Neural progenitor cell (in vitro differentiated cells): ENCODE measurements at regions not wholly inside any gene's neighbourhood (a gene's known extent, or its start where the extent isn't known, plus 50 kb on each side); places are given as distances from the start of the nearest gene placed in this dataset.

ENCODE experiments used
- DNase-seq: peaks from one replicate; pipeline ENCODE4 v3.0.0-alpha.2; 2016; ENCODE audit warnings: low spot score
- H2AFZ ChIP-seq: fragments of 200-600 bp; sonication (generic); replicated peaks from 2 replicates; pipeline ENCODE4 v1.6.1; 2016; ENCODE audit warnings: antibody characterized with exemption
- H3F3A ChIP-seq: fragments of 200-600 bp; sonication (generic); 2 replicates; pipeline ENCODE4 v1.6.1; 2016; ENCODE audit warnings: antibody characterized with exemption, low read depth
- H3K27ac ChIP-seq: fragments of 200-600 bp; sonication (generic); 2 replicates; pipeline ENCODE4 v1.5.1; 2016; ENCODE audit warnings: mild to moderate bottlenecking
- H3K27me3 ChIP-seq: fragments of 200-600 bp; sonication (generic); 2 replicates; pipeline ENCODE4 v1.6.1; 2016; ENCODE audit warnings: mild to moderate bottlenecking, moderate library complexity
- H3K36me3 ChIP-seq: fragments of 200-600 bp; sonication (generic); 2 replicates; pipeline ENCODE4 v1.5.1; 2016
- H3K4me1 ChIP-seq: fragments of 200-600 bp; sonication (generic); 2 replicates; pipeline ENCODE4 v1.6.1; 2016; ENCODE audit warnings: mixed run types
- H3K4me2 ChIP-seq: fragments of 200-600 bp; sonication (generic); 2 replicates; pipeline ENCODE4 v1.6.1; 2016
- H3K4me3 ChIP-seq: fragments of 200-600 bp; sonication (generic); 2 replicates; pipeline ENCODE4 v1.5.1; 2016
- H3K79me2 ChIP-seq: fragments of 200-600 bp; sonication (generic); 2 replicates; pipeline ENCODE4 v1.6.1; 2016; ENCODE audit warnings: low read depth
- H3K9ac ChIP-seq: fragments of 200-600 bp; sonication (generic); 2 replicates; pipeline ENCODE4 v1.6.1; 2016
- H3K9me3 ChIP-seq: fragments of 200-600 bp; sonication (generic); 2 replicates; pipeline ENCODE4 v1.5.1; 2016; ENCODE audit warnings: low read depth
- H4K20me1 ChIP-seq: fragments of 200-600 bp; sonication (generic); 2 replicates; pipeline ENCODE4 v1.6.1; 2016; ENCODE audit warnings: low read depth
- H3K27ac Mint-ChIP-seq: 3 replicates; pipeline ENCODE4 v1.8.0; 2021; ENCODE audit warnings: mixed read lengths
- H3K27me3 Mint-ChIP-seq: 2 replicates; pipeline ENCODE4 v1.8.0; 2022; ENCODE audit warnings: low read depth, mild to moderate bottlenecking, inconsistent platforms, moderate library complexity, mixed read lengths; ENCODE audit not compliant: insufficient read depth
- H3K36me3 Mint-ChIP-seq: 3 replicates; pipeline ENCODE4 v1.8.0; 2021; ENCODE audit warnings: mixed read lengths
- H3K4me1 Mint-ChIP-seq: 3 replicates; pipeline ENCODE4 v1.8.0; 2021; ENCODE audit warnings: mixed read lengths
- H3K4me3 Mint-ChIP-seq: 3 replicates; pipeline ENCODE4 v1.8.0; 2021; ENCODE audit warnings: mild to moderate bottlenecking, moderate library complexity, mixed read lengths
- H3K9me3 Mint-ChIP-seq: 3 replicates; pipeline ENCODE4 v1.8.0; 2020; ENCODE audit warnings: mixed read lengths
- EZH2 ChIP-seq: fragments of 200-600 bp; sonication (generic); IDR thresholded peaks from 2 replicates; pipeline ENCODE4 v1.6.1; 2017; ENCODE audit warnings: antibody characterized with exemption, mild to moderate bottlenecking, moderate library complexity
- EZH2phosphoT487 ChIP-seq: fragments of 200-600 bp; sonication (generic); IDR thresholded peaks from 2 replicates; pipeline ENCODE4 v1.6.1; 2017; ENCODE audit warnings: antibody characterized with exemption
- TF ChIP-seq, protein P1 (sequence below): fragments of 200-600 bp; sonication (generic); IDR thresholded peaks from 2 replicates; pipeline ENCODE4 v1.5.1; 2017; ENCODE audit warnings: antibody characterized with exemption, mild to moderate bottlenecking

- H3K27me3 Mint-ChIP-seq: peaks cover 6% of the 10 kb centered on the region
- no peaks in the 10 kb centered on the region for H3K36me3 ChIP-seq
- no peak for TF ChIP-seq EZH2
- TF ChIP-seq, protein P1, sequence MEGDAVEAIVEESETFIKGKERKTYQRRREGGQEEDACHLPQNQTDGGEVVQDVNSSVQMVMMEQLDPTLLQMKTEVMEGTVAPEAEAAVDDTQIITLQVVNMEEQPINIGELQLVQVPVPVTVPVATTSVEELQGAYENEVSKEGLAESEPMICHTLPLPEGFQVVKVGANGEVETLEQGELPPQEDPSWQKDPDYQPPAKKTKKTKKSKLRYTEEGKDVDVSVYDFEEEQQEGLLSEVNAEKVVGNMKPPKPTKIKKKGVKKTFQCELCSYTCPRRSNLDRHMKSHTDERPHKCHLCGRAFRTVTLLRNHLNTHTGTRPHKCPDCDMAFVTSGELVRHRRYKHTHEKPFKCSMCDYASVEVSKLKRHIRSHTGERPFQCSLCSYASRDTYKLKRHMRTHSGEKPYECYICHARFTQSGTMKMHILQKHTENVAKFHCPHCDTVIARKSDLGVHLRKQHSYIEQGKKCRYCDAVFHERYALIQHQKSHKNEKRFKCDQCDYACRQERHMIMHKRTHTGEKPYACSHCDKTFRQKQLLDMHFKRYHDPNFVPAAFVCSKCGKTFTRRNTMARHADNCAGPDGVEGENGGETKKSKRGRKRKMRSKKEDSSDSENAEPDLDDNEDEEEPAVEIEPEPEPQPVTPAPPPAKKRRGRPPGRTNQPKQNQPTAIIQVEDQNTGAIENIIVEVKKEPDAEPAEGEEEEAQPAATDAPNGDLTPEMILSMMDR: no peak
- no peak for TF ChIP-seq EZH2phosphoT487
- H3K4me1 ChIP-seq: peaks cover 14% of the 10 kb centered on the region
- no peak for DNase-seq
- H3K4me1 Mint-ChIP-seq: peaks cover 3% of the 10 kb centered on the region
- no peak overlapping the region for H3K27ac ChIP-seq
- H3K36me3 Mint-ChIP-seq: peaks cover 28% of the 10 kb centered on the region
- no peaks in the 10 kb centered on the region for H3K9me3 ChIP-seq
- H3F3A ChIP-seq: peaks cover 6% of the 10 kb centered on the region
- no peak overlapping the region for H2AFZ ChIP-seq
- H3K27me3 ChIP-seq: no peaks in the 10 kb centered on the region
- H3K4me3 Mint-ChIP-seq: no peak overlapping the region
- peaks cover 96% of the 10 kb centered on the region for H3K79me2 ChIP-seq
- H3K4me3 ChIP-seq: no peak overlapping the region
- H3K27ac Mint-ChIP-seq: no peak overlapping the region
- peaks cover 3% of the 10 kb centered on the region for H4K20me1 ChIP-seq
- H3K9ac ChIP-seq: no peak overlapping the region
- H3K4me2 ChIP-seq: no peak overlapping the region
- peaks cover 23% of the 10 kb centered on the region for H3K9me3 Mint-ChIP-seq
Observed at GRCh38 chr6:138563231-138563630, 63.9 kb upstream of the NHSL1 start.

- Mint-ChIP-seq H3K4me1 (peaks cover 3% of the 10 kb centered on the region), H3K27me3 (peaks cover 6% of the 10 kb centered on the region), H3K36me3 (peaks cover 28% of the 10 kb centered on the region), H3K27ac (no peak overlapping the region), H3K4me3 (no peak overlapping the region), H3K9me3 (peaks cover 23% of the 10 kb centered on the region)
- H3K4me3 ChIP-seq: no peak overlapping the region
- no peak overlapping the region for H2AFZ ChIP-seq
- no peaks in the 10 kb centered on the region for H3K36me3 ChIP-seq
- H3K9ac ChIP-seq: no peak overlapping the region
- no peak overlapping the region for H3K4me2 ChIP-seq
- no peak for DNase-seq
- H3K27me3 ChIP-seq: no peaks in the 10 kb centered on the region
- H3K79me2 ChIP-seq: peaks cover 97% of the 10 kb centered on the region
- H3F3A ChIP-seq: peaks cover 6% of the 10 kb centered on the region
- H3K9me3 ChIP-seq: no peaks in the 10 kb centered on the region
- peaks cover 19% of the 10 kb centered on the region for H3K4me1 ChIP-seq
- peaks cover 3% of the 10 kb centered on the region for H4K20me1 ChIP-seq
- no peak for TF ChIP-seq EZH2
- TF ChIP-seq EZH2phosphoT487: no peak
- TF ChIP-seq, protein P1: no peak
- H3K27ac ChIP-seq: no peak overlapping the region
Observed at GRCh38 chr6:138563650-138564049, 64.4 kb upstream of the NHSL1 start.

- peaks cover 97% of the 10 kb centered on the region for H3K79me2 ChIP-seq
- H2AFZ ChIP-seq: no peak overlapping the region
- H4K20me1 ChIP-seq: peaks cover 4% of the 10 kb centered on the region
- peaks cover 25% of the 10 kb centered on the region for H3K4me1 ChIP-seq
- no peak overlapping the region for H3K4me3 Mint-ChIP-seq
- no peak overlapping the region for H3K4me3 ChIP-seq
- peaks cover 6% of the 10 kb centered on the region for H3K27me3 Mint-ChIP-seq
- H3K4me2 ChIP-seq: no peak overlapping the region
- H3F3A ChIP-seq: peaks cover 6% of the 10 kb centered on the region
- peaks cover 3% of the 10 kb centered on the region for H3K4me1 Mint-ChIP-seq
- no peak overlapping the region for H3K27ac ChIP-seq
- H3K36me3 Mint-ChIP-seq: peaks cover 28% of the 10 kb centered on the region
- no peaks in the 10 kb centered on the region for H3K9me3 ChIP-seq
- no peaks in the 10 kb centered on the region for H3K36me3 ChIP-seq
- H3K27ac Mint-ChIP-seq: no peak overlapping the region
- TF ChIP-seq, protein P1: no peak
- TF ChIP-seq EZH2phosphoT487 (no peak), EZH2 (no peak)
- H3K9ac ChIP-seq: no peak overlapping the region
- peaks cover 23% of the 10 kb centered on the region for H3K9me3 Mint-ChIP-seq
- H3K27me3 ChIP-seq: no peaks in the 10 kb centered on the region
- no peak for DNase-seq
Observed at GRCh38 chr6:138564170-138564721, 65.0 kb upstream of the NHSL1 start.
